IMR-90 (cell line): ENCODE measurements at regions not wholly inside any gene's neighbourhood (a gene's known extent, or its start where the extent isn't known, plus 50 kb on each side); places are given as distances from the start of the nearest gene placed in this dataset.

Experiments
- ATAC-seq: fragments of 200-7000 bp; cut with Tn5 transposase; 2 replicates; pipeline ENCODE4 v1.9.1; 2020; ENCODE audit warnings: low read depth, mild to moderate bottlenecking, moderate library complexity
- BruUV-seq: library from RNA; stranded (reverse); fragments of 400-500 nt; replicated peaks from 2 replicates; lab custom pipeline; 2021; lab: Mats Ljungman, UMichigan
- CTCF ChIA-PET: fragments of 300-600 bp; formaldehyde crosslinking; extraction: SDS; loops from one replicate; lab custom pipeline; 2021; ENCODE audit warnings: antibody characterized with exemption; lab: Yijun Ruan, JAX
- POLR2A ChIA-PET: fragments of 300-600 bp; sonication (Branson Sonifier 250); formaldehyde crosslinking; loops from one replicate; lab custom pipeline; 2022; ENCODE audit warnings: antibody characterized with exemption; ENCODE audit not compliant: unreplicated experiment; lab: Charles Lee
- DNase-seq: peaks from one replicate; pipeline ENCODE4 v3.0.0; 2013
- H2AFZ ChIP-seq: replicated peaks from 2 replicates; pipeline ENCODE3; 2013; ENCODE audit warnings: low read length, mild to moderate bottlenecking; ENCODE audit not compliant: poor library complexity
- H2AK5ac ChIP-seq: 2 replicates; pipeline ENCODE4 v1.6.1; 2013; ENCODE audit warnings: low read depth, low read length, inconsistent platforms
- H2AK9ac ChIP-seq: replicated peaks from 2 replicates; pipeline ENCODE3; 2013; ENCODE audit warnings: mild to moderate bottlenecking, low read depth, low read length, moderate library complexity; ENCODE audit not compliant: poor library complexity
- H2BK120ac ChIP-seq: 2 replicates; pipeline ENCODE4 v1.6.1; 2013; ENCODE audit warnings: low read depth, low read length, inconsistent platforms
- H2BK15ac ChIP-seq: 3 replicates; pipeline ENCODE4 v1.6.1; 2013; ENCODE audit warnings: low read depth, low read length, inconsistent platforms
- H2BK20ac ChIP-seq: 2 replicates; pipeline ENCODE4 v1.6.1; 2013; ENCODE audit warnings: low read depth, mild to moderate bottlenecking, inconsistent platforms, low read length, moderate library complexity
- H2BK5ac ChIP-seq: 2 replicates; pipeline ENCODE4 v1.6.1; 2013; ENCODE audit warnings: mild to moderate bottlenecking, low read depth, low read length, inconsistent platforms; ENCODE audit not compliant: poor library complexity, severe bottlenecking
- H3K14ac ChIP-seq: replicated peaks from 2 replicates; pipeline ENCODE4 v1.6.1; 2013; ENCODE audit warnings: low read depth, low read length, inconsistent platforms
- H3K18ac ChIP-seq: 2 replicates; pipeline ENCODE4 v1.6.1; 2013; ENCODE audit warnings: low read depth, low read length, control low read depth
- H3K23ac ChIP-seq: 2 replicates; pipeline ENCODE4 v1.6.1; 2013; ENCODE audit warnings: low read depth, low read length, inconsistent platforms
- H3K27ac ChIP-seq: 2 replicates; pipeline ENCODE4 v1.5.1; 2013; ENCODE audit warnings: mild to moderate bottlenecking, control low read depth, low read length; ENCODE audit not compliant: insufficient read depth
- H3K27me3 ChIP-seq: 2 replicates; pipeline ENCODE4 v1.6.1; 2013; ENCODE audit warnings: low read length; ENCODE audit not compliant: control insufficient read depth, insufficient read depth
- H3K36me3 ChIP-seq: 2 replicates; pipeline ENCODE4 v1.6.1; 2013; ENCODE audit warnings: low read length, mixed read lengths; ENCODE audit not compliant: control insufficient read depth, insufficient read depth
- H3K4ac ChIP-seq: 2 replicates; pipeline ENCODE4 v1.6.1; 2013; ENCODE audit warnings: low read depth, low read length, inconsistent platforms
- H3K4me1 ChIP-seq: 2 replicates; pipeline ENCODE4 v1.6.1; 2013; ENCODE audit warnings: low read length, mixed read lengths; ENCODE audit not compliant: control insufficient read depth, insufficient read depth
- H3K4me2 ChIP-seq: 2 replicates; pipeline ENCODE4 v1.6.1; 2013; ENCODE audit warnings: low read depth, mild to moderate bottlenecking, control low read depth, low read length, moderate library complexity
- H3K4me3 ChIP-seq: 2 replicates; pipeline ENCODE4 v1.5.1; 2013; ENCODE audit warnings: low read depth, mild to moderate bottlenecking, control low read depth, low read length, moderate library complexity; ENCODE audit not compliant: insufficient read depth
- H3K56ac ChIP-seq: 2 replicates; pipeline ENCODE4 v1.6.1; 2013; ENCODE audit warnings: low read length, inconsistent platforms; ENCODE audit not compliant: insufficient read depth; ENCODE audit errors: extremely low read depth
- H3K79me1 ChIP-seq, 2 experiments: 2 replicates each; pipeline ENCODE4 v1.6.1; 2013; ENCODE audit warnings: low read length in 2 of 2, inconsistent platforms in 1 of 2, low read depth in 1 of 2
- H3K9ac ChIP-seq: 2 replicates; pipeline ENCODE4 v1.6.1; 2013; ENCODE audit warnings: low read depth, low read length, control low read depth
- H3K9me1 ChIP-seq: 2 replicates; pipeline ENCODE4 v1.6.1; 2013; ENCODE audit warnings: low read length, inconsistent platforms; ENCODE audit not compliant: insufficient read depth
- H3K9me3 ChIP-seq: 2 replicates; pipeline ENCODE4 v1.6.1; 2013; ENCODE audit warnings: low read length; ENCODE audit not compliant: control insufficient read depth, insufficient read depth
- H4K20me1 ChIP-seq: 2 replicates; pipeline ENCODE4 v1.6.1; 2013; ENCODE audit warnings: low read length, inconsistent platforms; ENCODE audit not compliant: insufficient read depth
- H4K5ac ChIP-seq: 2 replicates; pipeline ENCODE4 v1.6.1; 2013; ENCODE audit warnings: mild to moderate bottlenecking, low read depth, low read length, control low read depth
- H4K8ac ChIP-seq, 2 experiments: 2 replicates each; pipeline ENCODE4 v1.6.1; 2013; ENCODE audit warnings: low read depth in 2 of 2, low read length in 2 of 2, control low read depth in 1 of 2, inconsistent platforms in 1 of 2
- H4K91ac ChIP-seq: 2 replicates; pipeline ENCODE4 v1.6.1; 2013; ENCODE audit warnings: low read depth, low read length, inconsistent platforms; ENCODE audit not compliant: insufficient read depth
- CHD1 ChIP-seq: IDR thresholded peaks from 2 replicates; pipeline ENCODE4 v1.6.1; 2012; ENCODE audit warnings: low read depth, low read length, improper control_type of control experiment
- NFE2L2 ChIP-seq: fragments of 150-350 bp; IDR thresholded peaks from 2 replicates; pipeline ENCODE4 v1.6.1; 2016; ENCODE audit warnings: low read depth, mild to moderate bottlenecking, low read length
- RCOR1 ChIP-seq: IDR thresholded peaks from 2 replicates; pipeline ENCODE4 v1.6.1; 2012; ENCODE audit warnings: mild to moderate bottlenecking, low read length, improper control_type of control experiment; ENCODE audit not compliant: insufficient replicate concordance
- WGBS, 2 experiments: methylation state at CpG; one replicate each; pipeline versions ENCODE4 v1.1.5 to v1.1.7; 2013; ENCODE audit warnings: missing lambda C conversion rate in 2 of 2; ENCODE audit not compliant: insufficient read length in 1 of 2; ENCODE audit errors: extremely low coverage in 2 of 2; 5-methylcytosine and 5-hydroxymethylcytosine counted together
- dilution Hi-C: fragments of 300-500 bp; cut with HindIII; formaldehyde crosslinking; loops from one replicate; pipeline ENCODE4 v1.14.3; 2018; ENCODE audit warnings: low sequenced_read_pairs; ENCODE audit not compliant: unreplicated experiment
- in situ Hi-C: fragments of 300-500 bp; cut with MboI; formaldehyde crosslinking; loops from 3 replicates; pipeline ENCODE4 v1.14.3; 2019; ENCODE audit warnings: low sequenced_read_pairs, inconsistent platforms, mixed read lengths
- intact Hi-C: fragments of 100-400 bp; cut with micrococcal nuclease; formaldehyde crosslinking; loops from 2 replicates; pipeline ENCODE4 v1.10.0; 2022
- TF ChIP-seq, protein P1 (sequence below): fragments of 150-350 bp; IDR thresholded peaks from 2 replicates; pipeline ENCODE4 v1.6.1; 2017; ENCODE audit warnings: mild to moderate bottlenecking, antibody characterized with exemption, low read length, low read depth

DNA sequence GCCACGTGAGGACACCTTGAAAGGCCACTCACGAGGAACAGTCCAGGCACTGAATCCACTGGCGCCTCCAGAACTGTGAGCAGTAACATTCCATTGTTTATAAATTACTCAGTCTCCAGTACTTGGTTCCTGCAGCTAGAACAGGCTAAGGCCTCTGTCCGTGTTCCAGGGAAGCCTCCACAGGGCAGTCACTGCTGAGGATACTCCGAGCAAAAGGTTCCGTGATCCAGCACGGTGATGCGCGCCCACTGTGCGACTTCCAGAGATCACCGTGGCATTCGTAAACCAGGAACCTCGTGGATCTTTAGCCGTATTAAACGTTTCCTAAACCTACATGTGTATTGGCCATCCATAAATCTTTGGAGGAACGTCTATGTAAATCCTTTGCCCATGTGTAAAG, 51.5 kb upstream of the SALL3 start:
- H3K23ac ChIP-seq = no peak overlapping the region
- intact Hi-C loops (no loop called here), dilution Hi-C loops (no loop called here), in situ Hi-C loops (no loop called here)
- H3K9me1 ChIP-seq = no peaks in the 10 kb centered on the region
- H4K20me1 ChIP-seq = no peaks in the 10 kb centered on the region
- H2BK20ac ChIP-seq = no peak overlapping the region
- no peaks in the 10 kb centered on the region for H3K36me3 ChIP-seq
- CTCF ChIA-PET = no interaction called here
- POLR2A ChIA-PET = no interaction called here
- H2BK5ac ChIP-seq = no peak overlapping the region
- no peak overlapping the region for H4K8ac ChIP-seq
- no peak overlapping the region for H3K18ac ChIP-seq
- WGBS, 2 experiments = 81% methylated on average over 9 of the region's 16 CpGs; no CpG with 5 or more reads in 1 of the 2 experiments
- H3K79me1 ChIP-seq = no peaks in the 10 kb centered on the region
- H3K9ac ChIP-seq = no peak overlapping the region
- ATAC-seq = no peak
- no peak overlapping the region for H2AK5ac ChIP-seq
- no peak overlapping the region for H2AFZ ChIP-seq
- H4K91ac ChIP-seq = no peak overlapping the region
- no peak overlapping the region for H2BK120ac ChIP-seq
- no peak overlapping the region for H2BK15ac ChIP-seq
- H3K27ac ChIP-seq = no peak overlapping the region
- no peak overlapping the region for H4K5ac ChIP-seq
- H2AK9ac ChIP-seq = no peak overlapping the region
- DNase-seq = no peak
- H3K56ac ChIP-seq = no peak overlapping the region
- H3K4ac ChIP-seq = no peak overlapping the region
- H3K14ac ChIP-seq = no peak overlapping the region
- H3K4me2 ChIP-seq = no peak overlapping the region
- no TSS peak for BruUV-seq
- TF ChIP-seq, protein P1, sequence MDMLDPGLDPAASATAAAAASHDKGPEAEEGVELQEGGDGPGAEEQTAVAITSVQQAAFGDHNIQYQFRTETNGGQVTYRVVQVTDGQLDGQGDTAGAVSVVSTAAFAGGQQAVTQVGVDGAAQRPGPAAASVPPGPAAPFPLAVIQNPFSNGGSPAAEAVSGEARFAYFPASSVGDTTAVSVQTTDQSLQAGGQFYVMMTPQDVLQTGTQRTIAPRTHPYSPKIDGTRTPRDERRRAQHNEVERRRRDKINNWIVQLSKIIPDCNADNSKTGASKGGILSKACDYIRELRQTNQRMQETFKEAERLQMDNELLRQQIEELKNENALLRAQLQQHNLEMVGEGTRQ = no peak
- no peak for TF ChIP-seq RCOR1
- TF ChIP-seq NFE2L2 = no peak
- no peak for TF ChIP-seq CHD1
- no peaks in the 10 kb centered on the region for H3K4me1 ChIP-seq
- H3K4me3 ChIP-seq = no peak overlapping the region
- no peaks in the 10 kb centered on the region for H3K27me3 ChIP-seq
- peaks cover 48% of the 10 kb centered on the region for H3K9me3 ChIP-seq
